Natural killer cell treated with Interleukin-12 subunit alpha and Interleukin-12 subunit beta and Interleukin-15 and Interleukin-18, amount 100 ng/mL, for 72 hours (primary cell): ENCODE measurements at regions not wholly inside any gene's neighbourhood (a gene's known extent, or its start where the extent isn't known, plus 50 kb on each side); places are given as distances from the start of the nearest gene placed in this dataset.

Experiments used
- ATAC-seq, 2 donors: fragments of 150-1000 bp; cut with Tn5 transposase in 1 of 2; sonication (Bioruptor Pico), chemical (Tn5 transposase) in 1 of 2; 2 replicates each; pipeline ENCODE4 v1.10.0; 2021
- DNase-seq: peaks from one replicate; pipeline ENCODE4 v3.0.0; 2022; ENCODE audit warnings: low spot score
- H3K27ac Mint-ChIP-seq, 2 donors: 1 replicate in 1 of 2; 2 replicates in 1 of 2; pipeline ENCODE4 v1.8.0; 2022; ENCODE audit warnings: mixed read lengths in 2 of 2, mild to moderate bottlenecking in 1 of 2, moderate library complexity in 1 of 2
- H3K27me3 Mint-ChIP-seq, 2 donors: 1 replicate in 1 of 2; 2 replicates in 1 of 2; pipeline ENCODE4 v1.8.0; 2022; ENCODE audit warnings: mixed read lengths in 2 of 2
- H3K36me3 Mint-ChIP-seq: one replicate; pipeline ENCODE4 v1.8.0; 2022; ENCODE audit warnings: mixed read lengths
- H3K4me1 Mint-ChIP-seq, 2 donors: 1 replicate in 1 of 2; 2 replicates in 1 of 2; pipeline ENCODE4 v1.8.0; 2022; ENCODE audit warnings: low read depth in 2 of 2, mixed read lengths in 2 of 2, mild to moderate bottlenecking in 1 of 2
- H3K4me3 Mint-ChIP-seq: one replicate; pipeline ENCODE4 v1.8.0; 2022; ENCODE audit warnings: mixed read lengths
- H3K9me3 Mint-ChIP-seq: 2 replicates; pipeline ENCODE4 v1.8.0; 2022; ENCODE audit warnings: mixed read lengths

- no peak overlapping the region for H3K27ac Mint-ChIP-seq
- ATAC-seq = no peak
- H3K9me3 Mint-ChIP-seq = no peaks in the 10 kb centered on the region
- no peaks in the 10 kb centered on the region for H3K4me1 Mint-ChIP-seq
- no peak overlapping the region for H3K4me3 Mint-ChIP-seq
- no peak for DNase-seq
- H3K36me3 Mint-ChIP-seq = no peaks in the 10 kb centered on the region
- peaks cover 14 to 36% of the 10 kb centered on the region in 2 donors for H3K27me3 Mint-ChIP-seq
These were observed 67.1 kb upstream of the IPO9 start for GRCh38 chr1:201761871-201762270.

GRCh38 chr1:201762381-201762780 is 66.6 kb upstream of the IPO9 start:
- ATAC-seq (no peak), DNase-seq (no peak)
- no peaks in the 10 kb centered on the region for H3K36me3 Mint-ChIP-seq
- no peak overlapping the region for H3K4me3 Mint-ChIP-seq
- H3K9me3 Mint-ChIP-seq = no peaks in the 10 kb centered on the region
- no peaks in the 10 kb centered on the region for H3K4me1 Mint-ChIP-seq
- peaks cover 10 to 31% of the 10 kb centered on the region in 2 donors for H3K27me3 Mint-ChIP-seq
- no peak overlapping the region for H3K27ac Mint-ChIP-seq

GRCh38 chr1:201763455-201764140 is 65.4 kb upstream of the IPO9 start:
- Mint-ChIP-seq H3K27me3 (peaks cover 9 to 29% of the 10 kb centered on the region in 2 donors), H3K9me3 (no peaks in the 10 kb centered on the region), H3K36me3 (no peaks in the 10 kb centered on the region), H3K27ac (no peak overlapping the region), H3K4me3 (no peak overlapping the region), H3K4me1 (no peaks in the 10 kb centered on the region)
- ATAC-seq (no peak), DNase-seq (no peak)

- H3K4me1 Mint-ChIP-seq = no peaks in the 10 kb centered on the region
- no peaks in the 10 kb centered on the region for H3K36me3 Mint-ChIP-seq
- no peak for ATAC-seq
- no peak for DNase-seq
- no peak overlapping the region for H3K4me3 Mint-ChIP-seq
- no peaks in the 10 kb centered on the region for H3K9me3 Mint-ChIP-seq
- H3K27me3 Mint-ChIP-seq = peaks cover 9 to 31% of the 10 kb centered on the region in 2 donors
- no peak overlapping the region for H3K27ac Mint-ChIP-seq
These were observed 64.8 kb upstream of the IPO9 start for GRCh38 chr1:201764166-201764565.

GRCh38 chr1:201764579-201764978 is 64.4 kb upstream of the IPO9 start:
- Mint-ChIP-seq H3K27me3 (peaks cover 9 to 35% of the 10 kb centered on the region in 2 donors), H3K27ac (no peak overlapping the region), H3K9me3 (no peaks in the 10 kb centered on the region), H3K36me3 (no peaks in the 10 kb centered on the region), H3K4me1 (no peaks in the 10 kb centered on the region), H3K4me3 (no peak overlapping the region)
- ATAC-seq (no peak), DNase-seq (no peak)

- Mint-ChIP-seq H3K4me1 (no peaks in the 10 kb centered on the region), H3K27ac (no peak overlapping the region), H3K4me3 (no peak overlapping the region), H3K27me3 (peaks cover 9 to 27% of the 10 kb centered on the region in 2 donors), H3K36me3 (no peaks in the 10 kb centered on the region), H3K9me3 (no peaks in the 10 kb centered on the region)
- no peak for DNase-seq
- ATAC-seq = no peak
These were observed 62.7 kb upstream of the IPO9 start for GRCh38 chr1:201766131-201766866.

GRCh38 chr1:201767339-201767738 is 61.6 kb upstream of the IPO9 start:
- H3K9me3 Mint-ChIP-seq = no peaks in the 10 kb centered on the region
- no peak for DNase-seq
- no peak overlapping the region for H3K4me3 Mint-ChIP-seq
- H3K27me3 Mint-ChIP-seq = peaks cover 9 to 27% of the 10 kb centered on the region in 2 donors
- no peaks in the 10 kb centered on the region for H3K36me3 Mint-ChIP-seq
- no peak overlapping the region for H3K27ac Mint-ChIP-seq
- ATAC-seq = no peak
- no peaks in the 10 kb centered on the region for H3K4me1 Mint-ChIP-seq

- H3K36me3 Mint-ChIP-seq = no peaks in the 10 kb centered on the region
- DNase-seq = no peak
- ATAC-seq = no peak
- no peak overlapping the region for H3K27ac Mint-ChIP-seq
- peaks cover 6 to 28% of the 10 kb centered on the region in 2 donors for H3K27me3 Mint-ChIP-seq
- no peaks in the 10 kb centered on the region for H3K4me1 Mint-ChIP-seq
- H3K9me3 Mint-ChIP-seq = no peaks in the 10 kb centered on the region
- no peak overlapping the region for H3K4me3 Mint-ChIP-seq
These were observed 59.9 kb upstream of the IPO9 start for GRCh38 chr1:201769072-201769471.

GRCh38 chr1:201769966-201770365 is 59.0 kb upstream of the IPO9 start:
- H3K36me3 Mint-ChIP-seq = no peaks in the 10 kb centered on the region

GRCh38 chr1:201771466-201771865 is 57.5 kb upstream of the IPO9 start:
- H3K4me1 Mint-ChIP-seq = no peaks in the 10 kb centered on the region
- H3K36me3 Mint-ChIP-seq = no peaks in the 10 kb centered on the region
- ATAC-seq (no peak), DNase-seq (no peak)
- H3K27me3 Mint-ChIP-seq = peaks cover 6 to 32% of the 10 kb centered on the region in 2 donors
- H3K4me3 Mint-ChIP-seq = no peak overlapping the region
- H3K9me3 Mint-ChIP-seq = no peaks in the 10 kb centered on the region
- H3K27ac Mint-ChIP-seq = no peak overlapping the region

More at GRCh38 chr1:201769966-201770365, 59.0 kb upstream of the IPO9 start:
- H3K27me3 Mint-ChIP-seq = peaks cover 12 to 31% of the 10 kb centered on the region in 2 donors
- DNase-seq (no peak), ATAC-seq (no peak)
- H3K9me3 Mint-ChIP-seq = no peaks in the 10 kb centered on the region
- H3K4me3 Mint-ChIP-seq = no peak overlapping the region
- no peak overlapping the region for H3K27ac Mint-ChIP-seq
- H3K4me1 Mint-ChIP-seq = no peaks in the 10 kb centered on the region

- Mint-ChIP-seq H3K36me3 (no peaks in the 10 kb centered on the region), H3K9me3 (no peaks in the 10 kb centered on the region), H3K4me1 (no peaks in the 10 kb centered on the region), H3K4me3 (no peak overlapping the region), H3K27me3 (peaks cover 9 to 32% of the 10 kb centered on the region in 2 donors), H3K27ac (no peak overlapping the region)
- ATAC-seq (no peak), DNase-seq (no peak)
These were observed 56.8 kb upstream of the IPO9 start for GRCh38 chr1:201772178-201772577.

GRCh38 chr1:201773764-201774163 is 55.2 kb upstream of the IPO9 start:
- H3K9me3 Mint-ChIP-seq = no peaks in the 10 kb centered on the region
- no peak overlapping the region for H3K27ac Mint-ChIP-seq
- ATAC-seq (no peak), DNase-seq (no peak)
- no peak overlapping the region for H3K4me3 Mint-ChIP-seq
- peaks cover 11 to 35% of the 10 kb centered on the region in 2 donors for H3K27me3 Mint-ChIP-seq
- H3K36me3 Mint-ChIP-seq = no peaks in the 10 kb centered on the region
- no peaks in the 10 kb centered on the region for H3K4me1 Mint-ChIP-seq

GRCh38 chr1:201774224-201774982 is 54.6 kb upstream of the IPO9 start:
- DNase-seq (no peak), ATAC-seq (no peak)
- no peak overlapping the region for H3K4me3 Mint-ChIP-seq
- H3K4me1 Mint-ChIP-seq = no peaks in the 10 kb centered on the region
- no peaks in the 10 kb centered on the region for H3K9me3 Mint-ChIP-seq
- H3K36me3 Mint-ChIP-seq = no peaks in the 10 kb centered on the region
- H3K27ac Mint-ChIP-seq = no peak overlapping the region
- H3K27me3 Mint-ChIP-seq = peaks cover 13 to 36% of the 10 kb centered on the region in 2 donors

- no peaks in the 10 kb centered on the region for H3K9me3 Mint-ChIP-seq
- peaks cover 13 to 33% of the 10 kb centered on the region in 2 donors for H3K27me3 Mint-ChIP-seq
- no peaks in the 10 kb centered on the region for H3K36me3 Mint-ChIP-seq
- DNase-seq (no peak), ATAC-seq (no peak)
- H3K27ac Mint-ChIP-seq = no peak overlapping the region
- H3K4me3 Mint-ChIP-seq = no peak overlapping the region
- H3K4me1 Mint-ChIP-seq = no peaks in the 10 kb centered on the region
These were observed 54.0 kb upstream of the IPO9 start for GRCh38 chr1:201774983-201775344.
